K562 (cell line): ENCODE measurements at regions not wholly inside any gene's neighbourhood (a gene's known extent, or its start where the extent isn't known, plus 50 kb on each side); places are given as distances from the start of the nearest gene placed in this dataset.

Experiments
- ATAC-seq: fragments of 200-7000 bp; cut with Tn5 transposase; 3 replicates; pipeline ENCODE4 v1.9.1; 2020; ENCODE audit warnings: moderate library complexity
- BruUV-seq: library from RNA; stranded (reverse); fragments of 400-500 nt; replicated peaks from 2 replicates; lab custom pipeline; 2021; lab: Mats Ljungman, UMichigan
- CTCF ChIA-PET: fragments of 300-600 bp; formaldehyde crosslinking; extraction: SDS; loops from one replicate; lab custom pipeline; 2021; ENCODE audit warnings: low intra/inter-chr PET ratio; lab: Yijun Ruan, JAX
- POLR2A ChIA-PET: fragments of 300-600, 350-650 bp; sonication (Branson Sonifier 250); formaldehyde crosslinking; extraction: SDS; loops from one replicate; lab custom pipeline; 2021; ENCODE audit warnings: antibody characterized with exemption, inconsistent platforms; lab: Yijun Ruan, JAX
- DNase-seq, 4 experiments: peaks; one replicate each; pipeline versions ENCODE4 v3.0.0 to v3.0.0-alpha.2; 2011 to 2018; ENCODE audit warnings: low spot score in 3 of 4, mixed read lengths in 3 of 4; ENCODE audit errors: extremely low read depth in 1 of 4
- FAIRE-seq: peaks from 2 replicates; lab custom pipeline; 2011; peaks lifted over from hg19 to GRCh38; lab: Jason Lieb, UNC
- H2AFZ ChIP-seq: 2 replicates; pipeline ENCODE4 v1.6.0; 2011; ENCODE audit warnings: low read depth, low read length, control low read depth, inconsistent platforms
- H3K27ac ChIP-seq: fragments of 200-600 bp; 3 replicates; pipeline ENCODE4 v1.8.0; 2011; ENCODE audit warnings: low read depth, mild to moderate bottlenecking, control low read depth, inconsistent platforms, low read length, moderate library complexity, mixed read lengths; ENCODE audit errors: extremely low read depth
- H3K27me3 ChIP-seq, 2 experiments: fragments of 300-600 bp in 1 of 2; 2 replicates in 1 of 2; 3 replicates in 1 of 2; pipeline versions ENCODE4 v1.6.0 to v1.8.0; 2011; ENCODE audit warnings: inconsistent platforms in 2 of 2, low read length in 2 of 2, mild to moderate bottlenecking in 1 of 2, mixed read lengths in 1 of 2, moderate library complexity in 1 of 2; ENCODE audit not compliant: control insufficient read depth in 2 of 2, insufficient read depth in 2 of 2
- H3K36me3 ChIP-seq: fragments of 300-600 bp; 3 replicates; pipeline ENCODE4 v1.8.0; 2011; ENCODE audit warnings: mild to moderate bottlenecking, low read length, inconsistent platforms; ENCODE audit not compliant: control insufficient read depth, insufficient read depth
- H3K4me1 ChIP-seq, 2 experiments: fragments of 200-600 bp in 1 of 2; replicated peaks in 1 of 2; 2 replicates in 1 of 2; 3 replicates in 1 of 2; pipeline versions ENCODE4 v1.5.1 to v1.8.0; 2011; ENCODE audit warnings: inconsistent platforms in 2 of 2, low read length in 2 of 2, mild to moderate bottlenecking in 1 of 2, mixed read lengths in 1 of 2, moderate library complexity in 1 of 2; ENCODE audit not compliant: control insufficient read depth in 2 of 2, insufficient read depth in 2 of 2
- H3K4me2 ChIP-seq: 2 replicates; pipeline ENCODE4 v1.6.1; 2011; ENCODE audit warnings: low read length, control low read depth, inconsistent platforms, mixed read lengths; ENCODE audit not compliant: insufficient read depth
- H3K4me3 ChIP-seq: fragments of 200-600 bp; sonication (generic), shearing (Covaris generic); 2 replicates; pipeline ENCODE4 v1.5.1; 2016; ENCODE audit warnings: control low read depth, inconsistent platforms
- H3K79me2 ChIP-seq: fragments of 200-600 bp; 3 replicates; pipeline ENCODE4 v1.8.0; 2011; ENCODE audit warnings: low read length, inconsistent platforms; ENCODE audit not compliant: control insufficient read depth, insufficient read depth
- H3K9ac ChIP-seq, 2 experiments: 2 replicates each; pipeline versions ENCODE4 v1.6.0 to v1.6.1; 2011; ENCODE audit warnings: low read depth in 2 of 2, low read length in 2 of 2, control low read depth in 1 of 2, inconsistent platforms in 1 of 2, mild to moderate bottlenecking in 1 of 2, mixed read lengths in 1 of 2; ENCODE audit not compliant: insufficient read depth in 1 of 2
- H3K9me1 ChIP-seq: one replicate; pipeline ENCODE4 v1.6.0; 2011; ENCODE audit warnings: inconsistent platforms, mild to moderate bottlenecking, low read length, moderate library complexity; ENCODE audit not compliant: control insufficient read depth, insufficient read depth
- H3K9me3 ChIP-seq: replicated peaks from 2 replicates; pipeline ENCODE4 v1.5.1; 2011; ENCODE audit warnings: low read depth, low read length, inconsistent platforms; ENCODE audit not compliant: control insufficient read depth, insufficient read depth
- H4K20me1 ChIP-seq: replicated peaks from 2 replicates; pipeline ENCODE4 v1.6.1; 2011; ENCODE audit warnings: low read length, inconsistent platforms, mixed read lengths; ENCODE audit not compliant: control insufficient read depth, insufficient read depth
- CEBPB ChIP-seq: fragments of 450-650 bp; IDR thresholded peaks from 2 replicates; pipeline ENCODE4 v1.6.1; 2016; ENCODE audit warnings: missing genetic modification characterization, missing compliant biosample characterization
- CEBPG ChIP-seq, 3 experiments: fragments of 200-800 bp in 1 of 3; sonication (Bioruptor generic) in 1 of 3; sonication (generic) in 1 of 3; formaldehyde crosslinking in 1 of 3; IDR thresholded peaks in 2 of 3; conservative IDR thresholded peaks in 1 of 3; 2 replicates each; pipeline versions ENCODE4 v1.6.1 to v1.8.0; 2016 to 2022; ENCODE audit warnings: missing compliant biosample characterization in 2 of 3, missing genetic modification characterization in 2 of 3, mild to moderate bottlenecking in 1 of 3, missing genetic modification reagents in 1 of 3
- SRSF9 ChIP-seq: fragments of 200-400 bp; formaldehyde crosslinking; IDR thresholded peaks from 2 replicates; pipeline ENCODE4 v1.6.1; 2017; ENCODE audit warnings: low read depth, low read length, borderline replicate concordance
- TEAD1 ChIP-seq, 2 experiments: fragments of 450-650 bp in 1 of 2; sonication (generic) in 1 of 2; formaldehyde crosslinking; IDR thresholded peaks; 2 replicates each; pipeline versions ENCODE4 v1.4.0 to v1.8.0; 2020 to 2022; ENCODE audit warnings: mild to moderate bottlenecking in 2 of 2, missing genetic modification reagents in 1 of 2
- ZNF12 ChIP-seq: sonication (generic); formaldehyde crosslinking; IDR thresholded peaks from 2 replicates; pipeline ENCODE4 v1.4.0; 2020; ENCODE audit warnings: mild to moderate bottlenecking, missing genetic modification reagents
- WGBS: fragments of 100-300 bp; shearing (Covaris generic); methylation state at CpG from one replicate; pipeline ENCODE4 v1.1.6; 2016; ENCODE audit warnings: low coverage, mixed read lengths; ENCODE audit not compliant: insufficient coverage; ENCODE audit errors: missing lambda C conversion rate; 5-methylcytosine and 5-hydroxymethylcytosine counted together
- in situ Hi-C: fragments of 300-500 bp; cut with MboI; formaldehyde crosslinking; loops from 4 replicates; pipeline ENCODE4 v1.15.0; 2018; ENCODE audit warnings: inconsistent platforms, mixed read lengths
- intact Hi-C: fragments of 100-400 bp; cut with micrococcal nuclease; formaldehyde crosslinking; loops from 2 replicates; pipeline ENCODE4 v1.14.2; 2022
- TF ChIP-seq, protein P1 (sequence below): fragments of 450-650 bp; formaldehyde crosslinking; IDR thresholded peaks from 2 replicates; pipeline ENCODE4 v1.4.0; 2020; ENCODE audit warnings: mild to moderate bottlenecking, moderate library complexity

DNA sequence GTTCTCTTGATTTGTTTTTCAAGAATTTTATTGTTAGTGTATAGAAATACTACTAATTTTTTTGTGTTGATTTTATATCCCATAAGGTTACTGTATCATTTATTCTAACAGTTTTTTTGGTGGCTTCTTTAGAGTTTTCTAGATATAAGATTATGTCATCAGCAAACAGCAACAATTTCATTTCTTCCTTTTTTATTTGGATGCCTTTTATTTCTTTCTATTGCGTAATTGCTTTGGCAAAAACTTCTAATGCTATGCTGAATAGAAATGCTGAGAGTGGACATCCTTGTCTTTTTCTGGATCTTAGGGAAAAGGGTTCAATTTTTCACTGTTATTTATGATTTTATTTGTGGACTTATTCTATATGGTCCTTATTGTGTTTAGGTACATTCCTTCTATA lies 298.8 kb downstream of the RPRM start:
- Histone ChIP-seq H3K4me2 (no peak overlapping the region), H2AFZ (no peak overlapping the region), H4K20me1 (no peaks in the 10 kb centered on the region), H3K79me2 (no peaks in the 10 kb centered on the region), H3K36me3 (no peaks in the 10 kb centered on the region), H3K9ac (no peak overlapping the region), H3K27ac (no peak overlapping the region), H3K4me1 (no peaks in the 10 kb centered on the region), H3K9me1 (no peaks in the 10 kb centered on the region), H3K9me3 (no peaks in the 10 kb centered on the region), H3K27me3 (no peaks in the 10 kb centered on the region), H3K4me3 (no peak overlapping the region)
- CTCF ChIA-PET: no interaction called here
- intact Hi-C loops (no loop called here), in situ Hi-C loops (no loop called here)
- ATAC-seq: no peak
- BruUV-seq: no TSS peak
- DNase-seq: no peak
- POLR2A ChIA-PET: no interaction called here
- 0% methylated on average over 1 of the region's 1 CpG for WGBS
- TF ChIP-seq, protein P1, sequence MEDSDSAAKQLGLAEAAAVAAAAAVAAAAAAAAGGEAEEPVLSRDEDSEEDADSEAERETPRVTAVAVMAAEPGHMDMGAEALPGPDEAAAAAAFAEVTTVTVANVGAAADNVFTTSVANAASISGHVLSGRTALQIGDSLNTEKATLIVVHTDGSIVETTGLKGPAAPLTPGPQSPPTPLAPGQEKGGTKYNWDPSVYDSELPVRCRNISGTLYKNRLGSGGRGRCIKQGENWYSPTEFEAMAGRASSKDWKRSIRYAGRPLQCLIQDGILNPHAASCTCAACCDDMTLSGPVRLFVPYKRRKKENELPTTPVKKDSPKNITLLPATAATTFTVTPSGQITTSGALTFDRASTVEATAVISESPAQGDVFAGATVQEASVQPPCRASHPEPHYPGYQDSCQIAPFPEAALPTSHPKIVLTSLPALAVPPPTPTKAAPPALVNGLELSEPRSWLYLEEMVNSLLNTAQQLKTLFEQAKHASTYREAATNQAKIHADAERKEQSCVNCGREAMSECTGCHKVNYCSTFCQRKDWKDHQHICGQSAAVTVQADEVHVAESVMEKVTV (CRISPR knock-in tag): no peak
- TF ChIP-seq ZNF12 (CRISPR knock-in tag): no peak
- TF ChIP-seq CEBPG (CRISPR knock-in tag; IDR thresholded peaks at IDR 0.05): no peak
- TF ChIP-seq CEBPG (tag; conservative IDR thresholded peaks at IDR 0.05 in 1 of 2, IDR thresholded peaks at IDR 0.05 in 1 of 2): peak in 1 of 2 experiments; percentile 79; a peak in 2 of 4 replicates
- TF ChIP-seq CEBPB (tag): peak; percentile 14; the same call in 1 of the 2 replicates
- FAIRE-seq: no peak

DNA sequence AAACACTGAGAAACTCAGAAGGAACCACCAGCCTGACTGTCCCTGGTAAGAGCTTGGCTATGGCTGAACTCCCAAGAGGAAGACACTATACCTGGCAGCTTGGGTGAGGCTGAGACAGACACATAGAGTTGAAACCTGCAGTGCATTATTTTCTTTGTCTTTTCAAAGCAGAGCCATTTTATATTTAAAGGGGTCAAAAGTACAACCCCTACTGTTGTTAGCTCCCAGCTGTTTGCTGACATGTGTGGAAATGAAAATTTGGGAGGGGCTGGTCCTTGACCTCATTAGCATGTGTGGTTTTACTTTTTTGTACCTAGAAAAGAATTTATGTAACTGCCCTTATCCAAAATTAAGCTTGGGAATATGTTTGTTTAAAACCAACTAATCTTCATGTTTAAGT lies 309.0 kb downstream of the RPRM start:
- H3K4me3 ChIP-seq: no peak overlapping the region
- ATAC-seq (no peak), FAIRE-seq (no peak)

More for the DNA sequence above, 309.0 kb downstream of the RPRM start:
- H3K27ac ChIP-seq: no peak overlapping the region
- no peaks in the 10 kb centered on the region for H3K79me2 ChIP-seq
- no peaks in the 10 kb centered on the region for H3K36me3 ChIP-seq
- H3K9me3 ChIP-seq: no peaks in the 10 kb centered on the region
- TF ChIP-seq SRSF9: no peak
- no peak for TF ChIP-seq TEAD1 (CRISPR knock-in tag; IDR thresholded peaks at IDR 0.05)
- no peak overlapping the region for H2AFZ ChIP-seq
- no peaks in the 10 kb centered on the region for H4K20me1 ChIP-seq
- ChIA-PET CTCF (no interaction called here), POLR2A (no interaction called here)
- BruUV-seq: no TSS peak
- intact Hi-C loops (no loop called here), in situ Hi-C loops (no loop called here)
- no peaks in the 10 kb centered on the region for H3K9me1 ChIP-seq
- H3K4me2 ChIP-seq: no peak overlapping the region
- no peak overlapping the region for H3K9ac ChIP-seq
- DNase-seq: no peak
- H3K4me1 ChIP-seq: no peaks in the 10 kb centered on the region
- H3K27me3 ChIP-seq: no peaks in the 10 kb centered on the region
